Activated CD4-positive, alpha-beta T cell treated with anti-CD3 and anti-CD28 coated beads, Interleukin-2, amount 50 U/mL, for 16 hours (primary cell): ENCODE measurements at regions not wholly inside any gene's neighbourhood (a gene's known extent, or its start where the extent isn't known, plus 50 kb on each side); places are given as distances from the start of the nearest gene placed in this dataset.

ENCODE experiments used
- DNase-seq: peaks from one replicate; pipeline ENCODE4 v3.0.0-alpha.2; 2020

- DNase-seq = no peak
Measured at GRCh38 chr2:238793801-238794449, 54.0 kb upstream of the TWIST2 start.

DNA sequence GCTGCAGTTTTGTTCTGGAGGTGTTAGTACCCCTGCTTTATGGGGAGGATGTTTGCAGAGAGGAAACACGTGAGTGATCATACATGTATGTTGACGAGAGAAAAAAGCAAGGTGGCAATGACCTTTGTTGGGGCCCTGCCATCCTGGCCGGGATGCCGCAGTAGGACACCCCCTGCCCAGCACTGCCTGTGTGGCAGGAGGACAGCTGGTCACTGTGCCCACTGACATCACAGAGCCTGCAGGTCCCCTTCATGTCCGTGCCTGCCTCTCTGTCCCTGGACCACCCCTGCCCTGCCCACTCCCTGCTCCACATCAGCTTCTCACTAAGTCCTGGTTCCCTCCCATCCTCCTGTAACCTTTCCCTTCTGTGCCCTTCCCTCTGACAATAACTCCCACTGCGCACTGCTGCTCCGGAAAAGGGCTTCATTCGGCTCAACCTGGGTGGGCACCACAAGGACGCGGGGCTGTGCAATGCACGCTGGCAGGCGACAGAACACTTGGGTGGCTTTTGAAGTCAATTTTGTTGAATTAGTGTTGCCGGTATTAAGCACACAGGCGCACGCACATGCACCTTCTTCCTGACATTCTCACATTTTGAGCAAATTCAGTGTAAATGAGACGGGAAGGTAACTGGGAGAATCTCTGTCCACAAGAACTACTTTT, 51.5 kb upstream of the TWIST2 start:
- no peak for DNase-seq

GRCh38 chr2:238797537-238797936, 50.3 kb upstream of the TWIST2 start:
- DNase-seq = no peak
